SKM-1 (cell line): ENCODE measurements at regions not wholly inside any gene's neighbourhood (a gene's known extent, or its start where the extent isn't known, plus 50 kb on each side); places are given as distances from the start of the nearest gene placed in this dataset.

Experiments used
- DNase-seq: peaks from one replicate; lab custom pipeline; 2025; ENCODE audit not compliant: unreplicated experiment; lab: John Stamatoyannopoulos, UW

DNA sequence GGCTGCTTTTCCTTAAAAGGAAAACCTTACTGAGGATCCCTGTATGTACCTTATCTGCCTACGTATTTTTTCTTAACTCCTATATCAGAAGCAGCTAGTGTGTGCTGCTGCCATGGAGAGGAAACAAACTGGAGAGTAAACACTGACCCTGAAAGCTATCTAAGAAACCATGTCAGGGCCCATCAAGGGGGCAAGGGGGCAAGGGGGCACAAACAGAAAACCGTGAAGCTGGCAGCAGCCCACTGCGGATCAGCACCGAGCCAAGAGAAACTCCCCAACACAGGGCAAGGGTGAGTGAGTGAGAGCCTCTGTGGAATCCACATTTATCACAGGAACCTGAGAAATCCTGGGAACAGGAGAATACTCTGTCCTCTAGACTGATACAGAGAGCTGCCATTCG is 1204.2 kb downstream of the PCDH18 start:
- no peak for DNase-seq

DNA sequence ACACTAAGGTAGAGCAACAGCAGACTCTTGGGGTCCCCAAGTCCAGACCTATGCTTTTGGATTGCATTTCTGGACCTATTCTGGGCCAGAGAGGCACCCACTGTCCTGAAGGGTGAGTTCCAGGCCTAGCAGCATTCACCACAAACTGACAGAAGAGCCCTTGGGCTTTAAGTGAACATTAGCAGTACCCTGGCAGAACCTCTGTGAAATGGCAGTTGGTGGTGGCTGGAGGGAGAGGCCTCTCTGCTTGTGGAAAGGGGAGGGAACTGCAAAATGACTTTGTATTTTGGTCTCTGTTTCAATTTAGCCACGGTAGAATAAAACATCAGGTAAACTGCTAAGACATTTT is 1211.9 kb downstream of the PCDH18 start:
- DNase-seq, result no peak

DNA sequence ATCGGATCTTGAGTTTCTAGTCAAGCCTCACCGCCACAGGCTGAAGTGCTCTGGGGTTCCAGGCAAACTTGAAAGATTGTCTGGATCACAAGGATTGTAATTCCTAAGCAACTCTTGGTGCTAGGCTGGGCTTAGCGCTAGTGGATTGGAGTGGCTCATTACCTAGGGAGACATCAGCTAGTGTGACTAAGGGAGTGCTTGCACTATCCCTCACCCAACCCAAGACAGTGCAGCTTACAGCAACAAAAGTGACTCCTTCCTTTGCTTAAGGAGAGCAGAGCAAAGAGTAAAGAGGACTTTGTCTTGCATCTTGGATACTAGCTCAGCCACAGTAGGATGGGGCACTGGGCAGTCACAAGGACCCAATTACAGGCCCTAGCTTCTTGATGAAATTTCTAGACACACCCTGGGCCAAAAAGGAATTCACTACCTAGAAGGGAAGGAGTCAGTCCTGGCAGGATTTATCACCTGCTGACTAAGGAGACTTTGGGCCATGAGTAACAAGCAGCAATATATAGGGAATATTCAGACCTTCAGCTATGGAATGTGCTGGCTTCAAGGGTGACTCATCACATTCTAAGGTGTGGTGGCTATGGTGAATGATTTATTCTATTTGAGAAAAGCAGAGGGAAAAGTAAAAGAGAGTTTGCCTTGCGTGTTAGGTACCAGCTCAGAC is 1212.4 kb downstream of the PCDH18 start:
- DNase-seq, result no peak

DNA sequence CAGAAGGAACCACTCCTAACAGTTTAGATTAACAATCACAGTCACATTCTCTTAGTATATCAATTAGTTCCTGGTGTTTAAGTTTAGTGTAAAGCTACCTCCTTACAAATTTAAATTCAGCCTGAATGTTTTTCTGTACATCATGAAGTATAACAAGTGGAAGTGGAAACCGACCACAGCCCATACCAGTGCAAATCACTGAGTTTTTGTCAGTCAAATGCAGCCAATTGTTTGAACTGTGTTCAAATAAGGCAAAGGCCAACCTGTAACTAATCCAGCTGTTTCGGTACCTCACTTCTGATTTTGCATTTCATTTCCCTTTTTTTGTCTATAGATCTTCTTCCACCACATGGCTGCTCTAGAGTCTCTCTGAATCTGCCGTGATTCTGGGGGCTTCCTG is 1215.3 kb downstream of the PCDH18 start:
- DNase-seq, result no peak

DNA sequence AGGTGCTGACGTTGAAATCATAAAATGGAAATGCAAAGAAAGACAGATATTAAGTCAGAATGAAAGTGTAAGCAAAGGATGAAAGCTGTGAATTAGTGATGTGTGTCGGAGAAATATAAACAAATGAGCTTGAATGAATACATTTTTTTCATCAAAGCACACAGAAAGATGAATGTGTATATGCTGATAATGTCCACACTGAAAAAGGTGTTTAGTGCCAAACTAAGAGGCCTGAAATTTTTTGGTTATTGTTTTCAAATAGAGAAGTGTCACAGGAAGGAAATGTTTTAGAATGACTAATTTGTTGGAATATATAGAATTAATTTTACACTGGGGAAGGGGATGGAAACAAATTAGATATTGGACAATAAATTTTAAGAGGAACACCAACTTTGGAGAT is 1217.6 kb downstream of the PCDH18 start:
- DNase-seq, result no peak

DNA sequence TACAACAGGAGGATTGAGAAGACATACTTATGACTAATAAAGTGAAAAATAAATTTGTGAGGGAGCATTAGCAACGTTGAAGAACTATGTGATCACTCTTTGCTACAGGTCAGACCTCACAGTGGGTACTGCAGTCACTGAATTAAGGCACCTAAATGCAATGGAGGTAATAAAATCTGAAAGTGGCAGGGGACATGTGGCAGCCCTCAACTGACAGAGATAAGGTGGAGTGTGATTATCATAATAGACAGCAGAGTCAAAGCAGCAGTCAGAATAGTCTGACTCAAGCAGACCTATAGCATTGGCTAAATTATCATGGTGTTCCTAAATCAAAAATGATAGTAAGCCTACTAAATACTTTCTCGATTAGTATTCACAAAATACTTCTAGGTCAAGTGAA is 1220.5 kb downstream of the PCDH18 start:
- DNase-seq, result no peak

DNA sequence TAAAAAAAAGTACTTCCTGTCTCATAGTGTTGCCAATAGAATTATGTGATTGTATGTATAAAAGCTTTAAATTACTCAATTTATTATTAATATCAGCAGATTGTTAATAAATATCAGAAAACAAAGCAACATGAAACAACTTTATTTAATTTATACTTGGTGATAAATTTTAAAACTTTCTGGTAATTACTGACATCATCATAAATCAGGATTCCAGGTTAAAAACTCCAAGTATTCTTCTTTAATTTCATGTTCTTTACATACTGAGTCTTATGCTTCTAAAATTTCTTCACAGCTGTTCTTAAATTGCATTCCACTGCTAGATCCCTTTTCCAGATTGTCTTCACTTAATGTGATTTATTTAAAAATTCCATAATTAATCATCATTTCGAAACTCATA is 1224.5 kb downstream of the PCDH18 start:
- no peak for DNase-seq

DNA sequence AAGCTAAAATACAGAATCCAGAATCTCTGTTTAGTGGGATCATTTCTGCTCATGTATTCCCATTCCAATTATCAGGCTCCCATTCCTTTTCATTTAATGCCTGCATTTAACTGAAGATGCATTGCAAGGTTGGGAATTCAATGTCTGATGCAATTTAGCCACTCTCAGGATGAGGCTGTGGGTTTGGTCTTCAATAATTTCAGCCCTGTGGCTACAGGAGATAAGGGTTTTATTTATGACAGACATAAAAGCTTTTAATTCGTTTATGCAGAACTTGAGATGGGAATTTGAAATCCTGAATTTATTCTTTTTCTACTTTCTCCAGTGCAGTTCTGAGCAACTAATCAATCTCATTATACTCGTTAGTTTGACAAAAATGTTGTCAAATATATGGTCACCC is 1225.9 kb downstream of the PCDH18 start:
- no peak for DNase-seq

DNA sequence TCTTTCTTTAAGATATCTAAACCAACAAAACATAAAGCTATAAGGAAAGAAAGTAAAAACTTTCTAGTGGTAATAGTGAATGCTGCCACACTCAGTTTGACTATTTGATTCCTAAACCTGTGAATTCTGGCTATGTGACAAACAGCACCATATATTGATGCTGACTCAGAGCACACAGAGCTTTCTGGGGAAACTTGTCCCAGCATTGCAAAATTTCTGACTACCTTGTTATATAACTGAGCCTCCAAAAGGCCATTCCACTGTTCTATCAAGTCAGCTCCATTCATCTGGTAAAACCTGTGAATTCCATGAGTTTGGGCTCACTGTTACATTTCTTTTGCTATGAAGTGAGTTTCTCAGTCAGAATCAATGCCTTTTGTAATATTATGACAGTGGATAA is 1229.7 kb downstream of the PCDH18 start:
- DNase-seq, result no peak

DNA sequence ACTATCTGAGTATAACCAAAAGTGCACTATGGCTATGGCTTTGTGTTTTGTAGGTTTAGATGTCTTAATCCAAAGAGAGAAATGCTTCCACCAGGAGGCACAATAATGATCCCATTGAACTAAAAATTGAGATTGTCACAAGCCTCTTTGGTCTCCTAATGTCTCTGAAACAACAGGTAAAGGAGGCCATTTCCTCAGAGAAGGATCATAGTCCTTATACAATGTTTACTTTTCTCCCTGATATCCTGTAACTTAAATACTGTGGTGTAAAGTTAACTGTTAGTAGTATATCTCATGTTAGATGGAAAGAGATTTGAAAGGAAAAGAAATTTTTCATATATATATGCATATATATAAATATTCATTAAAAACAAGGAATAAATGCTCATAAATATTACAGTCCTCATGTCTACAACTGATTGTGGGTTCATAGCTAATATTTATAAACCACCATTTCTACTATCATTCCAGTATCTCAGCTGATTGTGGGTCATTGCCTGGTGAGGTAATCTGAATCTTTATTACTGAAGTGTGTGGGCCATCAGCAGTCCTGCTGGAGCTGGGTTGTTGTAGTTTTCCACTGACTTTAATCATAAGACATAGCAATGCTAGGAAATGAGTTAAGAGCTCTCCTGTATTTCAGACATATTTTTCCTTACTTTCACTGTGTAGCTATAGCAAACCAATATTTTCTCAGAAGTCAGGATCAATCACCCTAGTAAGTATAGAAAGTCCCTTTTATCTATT is 1230.4 kb downstream of the PCDH18 start:
- DNase-seq, result no peak

DNA sequence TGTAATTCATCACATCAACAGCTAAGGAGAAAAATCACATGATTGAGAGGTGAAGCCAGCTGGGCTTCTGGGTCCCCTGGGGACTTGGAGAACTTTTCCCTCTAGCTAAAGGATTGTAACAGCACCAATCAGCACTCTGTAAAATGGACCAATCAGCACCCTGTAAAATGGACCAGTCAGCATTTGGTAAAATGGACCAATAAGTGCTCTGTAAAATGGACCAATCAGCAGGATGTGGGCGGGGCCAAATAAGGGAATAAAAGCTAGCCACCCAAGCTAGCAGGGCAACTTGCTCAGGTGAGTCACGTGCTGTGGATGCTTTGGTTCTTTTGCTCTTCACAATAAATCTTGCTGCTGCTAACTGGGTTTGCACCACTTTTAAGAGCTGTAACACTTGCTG is 1248.3 kb downstream of the PCDH18 start:
- DNase-seq, result no peak

DNA sequence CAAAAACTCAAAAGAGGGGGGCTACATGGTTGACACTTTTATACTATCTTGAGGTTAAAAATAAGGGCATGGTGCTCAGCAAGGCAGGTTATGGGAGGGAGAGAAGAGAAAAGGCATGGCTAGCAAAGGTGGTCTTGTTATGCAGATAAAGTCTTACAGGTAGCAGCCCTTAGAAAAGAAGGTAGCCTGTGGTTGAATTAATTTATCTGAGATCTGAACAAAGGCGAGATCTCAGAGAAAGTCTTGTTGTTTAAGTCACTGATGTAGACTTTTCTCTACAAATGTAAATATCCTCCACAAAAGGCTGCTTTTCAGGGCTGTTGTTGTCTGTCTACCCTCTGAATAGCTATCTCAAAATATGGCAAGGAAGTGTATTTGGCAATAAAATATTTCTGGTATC is 1250.4 kb downstream of the PCDH18 start:
- DNase-seq, result no peak

DNA sequence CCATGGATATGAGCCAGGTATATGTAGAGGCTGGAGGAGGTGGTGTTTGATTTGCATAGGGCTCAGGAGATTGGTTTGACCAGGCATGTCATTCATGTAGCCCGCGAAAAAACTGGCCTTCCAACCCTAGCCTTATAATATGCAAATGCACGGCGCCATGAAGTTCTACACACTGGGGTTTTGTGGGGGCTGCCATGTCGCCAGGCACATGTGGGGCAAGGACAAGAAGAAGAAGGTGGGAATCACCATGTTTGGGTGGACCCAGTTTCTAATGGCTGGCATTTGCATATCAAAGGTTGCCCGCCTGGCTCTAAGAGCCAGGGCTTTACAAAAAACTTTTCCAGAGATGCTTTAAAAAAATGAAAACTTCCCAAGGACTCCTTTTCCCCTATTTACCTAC is 1251.0 kb downstream of the PCDH18 start:
- no peak for DNase-seq

DNA sequence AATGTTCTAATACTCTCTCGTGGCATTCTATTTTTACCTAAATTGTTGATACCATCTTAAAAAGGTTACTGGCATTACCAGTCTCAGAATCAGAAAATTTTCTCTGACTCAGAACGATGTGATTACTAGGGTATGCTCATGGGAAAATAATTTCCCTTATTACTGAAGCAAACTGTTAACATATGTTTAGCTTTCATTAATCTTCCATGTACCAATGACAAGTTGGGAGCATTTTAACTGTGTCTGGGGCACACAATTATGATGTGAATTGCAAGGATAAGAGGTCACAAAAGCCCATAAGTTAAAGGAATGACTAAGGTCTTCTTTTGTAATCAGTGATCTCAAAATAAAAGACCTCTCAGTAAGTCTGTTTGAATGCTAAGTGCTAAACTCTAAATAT is 1254.6 kb downstream of the PCDH18 start:
- no peak for DNase-seq

DNA sequence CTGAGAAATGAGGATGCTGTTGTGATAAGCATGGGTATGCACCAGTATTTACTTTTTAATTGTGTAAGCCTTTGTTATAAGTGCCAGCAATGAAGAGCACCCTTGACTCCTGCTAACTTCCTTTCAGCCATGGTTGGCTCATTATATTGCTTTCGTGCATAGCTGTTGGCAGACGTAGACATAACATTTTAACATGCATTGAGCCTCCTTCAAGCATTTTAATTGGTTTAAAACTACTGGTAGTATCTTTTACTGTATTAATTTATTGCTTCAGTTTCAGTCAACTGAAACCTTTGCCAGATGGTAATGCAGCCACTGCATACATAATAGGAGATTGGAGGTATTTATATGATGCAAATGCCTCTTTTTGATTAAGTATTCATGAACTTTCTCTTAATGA is 1285.4 kb downstream of the PCDH18 start:
- DNase-seq, result no peak

DNA sequence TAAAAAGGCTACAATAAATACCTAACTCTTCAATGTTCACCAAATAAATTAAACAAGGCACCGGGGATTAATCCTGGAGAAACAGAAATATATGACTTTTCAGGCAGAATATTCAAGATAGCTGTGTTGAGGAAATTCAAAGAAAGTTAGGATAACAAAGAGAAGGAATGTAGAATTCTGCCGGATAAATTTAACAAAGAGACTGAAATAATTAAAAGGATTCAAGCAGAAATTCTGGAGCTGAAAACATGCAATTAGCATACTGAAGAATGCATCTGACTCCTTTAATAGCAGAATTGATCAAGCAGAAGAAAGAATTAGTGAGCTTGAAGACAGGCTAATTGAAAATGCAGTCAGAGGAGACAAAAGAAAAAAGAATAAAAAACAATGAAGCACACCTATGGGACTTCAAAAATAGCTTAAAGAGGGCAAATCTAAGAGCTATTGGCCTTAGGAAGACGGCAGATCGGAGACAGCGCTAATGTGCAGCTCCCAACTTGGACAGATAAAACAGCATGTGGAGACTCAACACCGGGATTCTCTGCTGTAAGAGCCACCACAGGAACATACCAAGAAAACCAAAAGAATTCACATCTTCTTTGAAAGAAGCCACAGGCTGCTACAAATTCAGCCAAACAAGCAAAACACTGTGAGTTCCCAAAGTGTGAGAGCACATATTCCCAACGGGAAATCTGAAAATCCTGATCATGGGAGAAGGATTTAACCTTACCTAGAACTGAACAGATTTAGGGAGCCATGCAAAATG is 1290.9 kb downstream of the PCDH18 start:
- DNase-seq, result no peak

DNA sequence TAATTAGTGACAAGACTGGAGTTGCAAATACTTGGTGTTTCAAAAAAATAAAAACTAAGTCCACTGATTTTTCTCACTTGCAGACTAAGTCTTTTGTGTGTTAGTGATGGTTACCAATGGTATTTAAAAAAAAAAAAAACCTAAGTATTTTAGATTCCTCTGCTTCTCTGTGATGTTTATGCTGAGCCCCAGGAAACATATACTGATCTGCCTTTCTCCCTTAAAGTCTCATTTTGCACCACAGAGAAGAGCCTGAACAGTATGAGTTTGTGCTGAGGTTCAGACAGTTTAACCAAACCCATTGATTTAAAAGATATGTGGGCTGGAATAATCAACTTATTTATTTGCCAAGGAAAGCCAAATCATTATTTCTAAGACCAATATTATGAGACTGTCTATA is 1305.0 kb downstream of the PCDH18 start:
- no peak for DNase-seq

DNA sequence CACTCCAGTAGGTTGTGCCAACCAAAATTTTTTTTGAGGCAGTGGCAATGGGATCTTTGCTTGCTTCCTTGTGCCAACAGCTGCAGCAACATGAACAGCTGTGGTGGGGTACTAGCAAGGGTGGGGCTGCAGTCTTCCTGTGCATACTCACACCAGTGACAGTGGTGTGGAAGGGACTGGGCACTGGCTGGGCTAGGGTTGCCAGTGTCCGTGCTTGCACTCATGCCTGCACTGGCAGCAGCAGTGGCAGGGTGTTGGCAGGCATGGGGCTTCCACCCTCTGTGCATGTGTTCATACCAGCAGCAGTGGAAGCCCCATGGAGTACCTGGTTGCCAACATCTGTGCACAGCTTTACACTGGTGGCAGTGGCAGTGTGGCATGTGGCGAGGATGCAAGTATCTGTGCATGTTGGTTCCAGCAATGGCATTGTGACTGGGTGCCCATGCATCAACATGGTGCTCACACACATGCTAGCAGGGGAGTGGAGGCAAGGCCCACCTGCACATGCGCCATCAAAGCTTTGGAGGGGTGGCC is 1312.6 kb downstream of the PCDH18 start:
- DNase-seq, result no peak

DNA sequence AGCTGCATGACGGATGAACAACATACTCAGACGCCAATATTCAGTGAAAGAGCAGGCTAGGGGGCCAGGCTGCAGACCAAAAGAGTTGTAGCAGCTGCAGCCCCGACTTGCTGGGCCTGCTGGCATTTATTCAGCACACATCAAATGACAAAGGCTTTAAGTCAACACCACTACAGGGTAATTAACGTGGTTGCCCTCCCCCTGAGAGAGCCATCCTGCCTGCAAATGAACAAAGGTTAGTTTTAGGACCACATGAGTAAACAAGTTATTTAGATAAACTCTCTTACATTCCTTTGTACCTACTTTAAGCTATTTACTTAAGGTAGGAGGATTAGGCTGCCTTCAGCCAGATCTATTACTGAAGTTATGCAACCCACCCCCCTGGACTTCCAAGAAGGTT is 1329.1 kb downstream of the PCDH18 start:
- no peak for DNase-seq

DNA sequence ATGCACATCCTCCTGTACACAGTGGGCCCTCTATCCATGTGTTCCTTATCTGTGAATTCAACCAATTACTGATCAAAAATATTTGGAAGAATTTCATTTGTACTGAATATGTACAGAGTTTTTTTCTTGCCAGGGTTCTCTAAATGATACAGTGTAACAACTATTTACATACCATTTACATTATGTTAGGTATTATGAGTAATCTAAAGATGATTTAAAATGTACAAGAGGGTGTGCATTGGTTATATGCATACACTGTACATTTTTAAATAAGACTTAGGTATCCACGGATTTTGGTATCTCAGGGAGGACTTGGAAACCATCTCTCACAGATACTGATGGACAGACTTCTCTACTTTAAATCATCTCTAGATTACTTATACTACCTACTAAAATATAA is 1333.9 kb downstream of the PCDH18 start:
- no peak for DNase-seq

DNA sequence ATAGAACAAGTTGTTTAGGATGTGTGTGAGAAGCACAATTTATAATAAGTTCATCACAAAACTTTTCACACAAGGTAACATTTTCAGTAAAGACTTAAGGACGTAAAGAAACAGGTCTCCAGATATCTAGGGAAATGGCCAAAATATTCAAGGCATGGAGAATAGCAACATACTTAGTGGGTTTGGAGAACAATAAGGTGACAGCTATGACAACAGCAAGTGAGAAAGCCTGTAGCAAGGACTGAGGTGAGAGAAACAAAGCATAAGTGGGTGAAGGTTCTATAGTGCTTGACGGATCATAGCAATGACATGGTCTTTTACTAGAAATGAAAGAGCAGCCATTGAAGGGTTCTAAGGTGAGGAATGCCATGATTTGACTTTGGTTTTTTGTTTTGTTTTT is 1337.3 kb downstream of the PCDH18 start:
- no peak for DNase-seq

DNA sequence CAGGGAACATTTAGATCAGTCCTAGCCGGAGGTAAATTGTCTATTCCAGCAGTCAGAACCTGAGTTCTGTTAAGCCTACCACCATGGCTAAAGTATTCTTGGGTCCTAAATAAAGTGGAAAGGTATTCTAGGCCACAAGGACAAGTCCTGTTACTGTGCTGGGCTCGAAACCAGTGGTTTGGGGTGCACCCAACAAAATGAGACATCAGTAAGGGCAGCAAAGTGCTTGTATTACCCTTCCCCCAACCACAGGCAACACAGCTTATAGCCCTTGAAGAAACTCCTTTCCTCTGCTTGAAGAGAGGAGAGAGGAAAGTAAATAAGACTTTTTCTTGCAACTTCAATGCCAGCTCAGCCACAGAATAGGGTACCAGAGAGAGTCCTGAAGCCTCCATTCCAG is 1345.6 kb downstream of the PCDH18 start:
- no peak for DNase-seq
